CD4-positive, CD25-positive, alpha-beta regulatory T cell (primary cell): ENCODE measurements at regions not wholly inside any gene's neighbourhood (a gene's known extent, or its start where the extent isn't known, plus 50 kb on each side); places are given as distances from the start of the nearest gene placed in this dataset.
"Not testable (repeated sequence)": the region's sequence is repeated elsewhere in the genome, so short reads cannot be mapped to it uniquely, and the experiment has no call there.

Source experiments
- ATAC-seq, 2 donors: fragments of 150-1000 bp; cut with Tn5 transposase; one replicate each; pipeline ENCODE4 v1.10.0; 2021; ENCODE audit warnings: low read depth in 2 of 2, moderate number of reproducible peaks in 2 of 2, moderate library complexity in 1 of 2
- DNase-seq, 3 donors: peaks; one replicate each; pipeline versions ENCODE4 v3.0.0 to v3.0.0-alpha.2; 2012 to 2022; ENCODE audit warnings: mixed read lengths in 1 of 3
- H3K27ac ChIP-seq: one replicate; pipeline ENCODE4 v1.7.0; 2013; ENCODE audit warnings: mild to moderate bottlenecking, low read length; ENCODE audit not compliant: insufficient read depth, poor library complexity, severe bottlenecking
- H3K27me3 ChIP-seq: one replicate; pipeline ENCODE4 v1.7.0; 2013; ENCODE audit warnings: low read length; ENCODE audit not compliant: control insufficient read depth, insufficient read depth
- H3K36me3 ChIP-seq: one replicate; pipeline ENCODE4 v1.7.0; 2013; ENCODE audit warnings: mild to moderate bottlenecking, low read length, moderate library complexity; ENCODE audit not compliant: control insufficient read depth, insufficient read depth
- H3K4me1 ChIP-seq: 2 replicates; pipeline ENCODE4 v1.7.0; 2013; ENCODE audit warnings: mild to moderate bottlenecking, low read length; ENCODE audit not compliant: insufficient read depth, control insufficient read depth, poor library complexity, severe bottlenecking
- H3K4me3 ChIP-seq: one replicate; pipeline ENCODE4 v1.7.0; 2013; ENCODE audit warnings: low read depth, mild to moderate bottlenecking, low read length, moderate library complexity
- H3K9me3 ChIP-seq, 2 experiments: 1 replicate in 1 of 2; 2 replicates in 1 of 2; pipeline ENCODE4 v1.7.0; 2013; ENCODE audit warnings: low read length in 2 of 2, mild to moderate bottlenecking in 1 of 2, moderate library complexity in 1 of 2; ENCODE audit not compliant: control insufficient read depth in 2 of 2
- H3K27ac Mint-ChIP-seq, 3 donors: one replicate each; pipeline ENCODE4 v1.8.0; 2020 to 2022; ENCODE audit warnings: mild to moderate bottlenecking in 3 of 3, mixed read lengths in 3 of 3, moderate library complexity in 2 of 3
- H3K27me3 Mint-ChIP-seq: one replicate; pipeline ENCODE4 v1.8.0; 2022; ENCODE audit warnings: mild to moderate bottlenecking, mixed read lengths
- H3K36me3 Mint-ChIP-seq: one replicate; pipeline ENCODE4 v1.8.0; 2020; ENCODE audit warnings: mixed read lengths
- H3K4me1 Mint-ChIP-seq, 4 donors: one replicate each; pipeline ENCODE4 v1.8.0; 2020 to 2022; ENCODE audit warnings: mixed read lengths in 4 of 4, mild to moderate bottlenecking in 1 of 4
- H3K4me3 Mint-ChIP-seq, 4 donors: one replicate each; pipeline ENCODE4 v1.8.0; 2020 to 2022; ENCODE audit warnings: mild to moderate bottlenecking in 4 of 4, mixed read lengths in 4 of 4, moderate library complexity in 3 of 4
- H3K9me3 Mint-ChIP-seq, 7 donors: one replicate each; pipeline ENCODE4 v1.8.0; 2020 to 2022; ENCODE audit warnings: mixed read lengths in 7 of 7, mild to moderate bottlenecking in 3 of 7, moderate library complexity in 2 of 7

DNA sequence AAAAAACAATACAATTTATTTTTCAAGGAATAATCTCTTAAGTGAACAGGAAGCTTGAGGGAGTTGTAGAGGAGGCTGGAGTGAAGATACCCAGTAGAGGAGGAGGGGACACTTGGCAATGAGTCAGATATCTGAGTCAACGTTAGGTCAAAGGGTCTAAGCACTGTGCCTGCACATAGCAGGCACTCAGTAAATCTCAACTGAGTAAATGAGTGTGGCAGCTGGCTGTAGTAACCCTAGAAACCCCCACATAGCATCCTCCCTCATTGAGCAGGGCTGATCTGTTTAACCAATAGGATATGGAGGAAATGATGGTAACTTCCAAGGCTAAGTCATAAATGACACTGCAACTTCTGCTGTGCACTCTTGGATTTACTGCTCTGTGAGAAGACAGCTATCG is 186.0 kb upstream of the FAM241A start:
- Histone ChIP-seq H3K4me3 (no peak overlapping the region), H3K9me3 (no peaks in the 10 kb centered on the region), H3K27ac (no peak overlapping the region), H3K4me1 (no peaks in the 10 kb centered on the region), H3K36me3 (no peaks in the 10 kb centered on the region), H3K27me3 (no peaks in the 10 kb centered on the region)
- Mint-ChIP-seq H3K27me3 (peaks cover 4% of the 10 kb centered on the region), H3K4me3 (no peak overlapping the region), H3K9me3 (peaks cover 0 to 3% (median 0%) of the 10 kb centered on the region in 7 donors), H3K36me3 (no peaks in the 10 kb centered on the region), H3K4me1 (no peaks in the 10 kb centered on the region), H3K27ac (no peak overlapping the region)
- ATAC-seq = no peak
- no peak for DNase-seq

DNA sequence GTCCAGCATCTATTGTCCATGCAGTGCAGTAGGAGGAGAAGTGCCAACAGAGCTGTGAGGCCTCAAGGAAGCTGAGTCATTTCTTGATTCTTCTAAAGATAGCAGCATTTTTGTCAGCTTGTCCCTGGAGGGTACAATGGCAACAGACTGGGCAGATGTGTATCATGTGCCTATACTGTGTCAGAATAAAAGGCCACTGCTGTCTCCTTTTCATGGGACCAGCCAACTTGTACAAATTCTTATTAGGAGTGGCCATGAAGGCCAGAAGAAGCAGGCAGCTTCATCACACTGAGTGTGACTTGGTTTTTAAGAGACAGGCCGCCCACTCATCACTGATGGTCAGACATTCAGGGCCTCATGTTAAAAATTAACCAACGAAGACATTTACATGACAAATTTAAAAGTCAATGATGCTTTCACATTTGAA is 185.0 kb upstream of the FAM241A start:
- H3K27ac Mint-ChIP-seq = no peak overlapping the region
- H3K27me3 Mint-ChIP-seq = peaks cover 4% of the 10 kb centered on the region
- H3K4me3 ChIP-seq = no peak overlapping the region
- H3K4me1 Mint-ChIP-seq = no peaks in the 10 kb centered on the region
- H3K27me3 ChIP-seq = no peaks in the 10 kb centered on the region
- DNase-seq (no peak), ATAC-seq (no peak)
- H3K4me3 Mint-ChIP-seq = no peak overlapping the region
- H3K36me3 ChIP-seq = no peaks in the 10 kb centered on the region
- H3K9me3 Mint-ChIP-seq = peaks cover 0 to 3% (median 0%) of the 10 kb centered on the region in 7 donors
- no peak overlapping the region for H3K27ac ChIP-seq
- no peaks in the 10 kb centered on the region for H3K36me3 Mint-ChIP-seq
- no peaks in the 10 kb centered on the region for H3K4me1 ChIP-seq
- no peaks in the 10 kb centered on the region for H3K9me3 ChIP-seq

DNA sequence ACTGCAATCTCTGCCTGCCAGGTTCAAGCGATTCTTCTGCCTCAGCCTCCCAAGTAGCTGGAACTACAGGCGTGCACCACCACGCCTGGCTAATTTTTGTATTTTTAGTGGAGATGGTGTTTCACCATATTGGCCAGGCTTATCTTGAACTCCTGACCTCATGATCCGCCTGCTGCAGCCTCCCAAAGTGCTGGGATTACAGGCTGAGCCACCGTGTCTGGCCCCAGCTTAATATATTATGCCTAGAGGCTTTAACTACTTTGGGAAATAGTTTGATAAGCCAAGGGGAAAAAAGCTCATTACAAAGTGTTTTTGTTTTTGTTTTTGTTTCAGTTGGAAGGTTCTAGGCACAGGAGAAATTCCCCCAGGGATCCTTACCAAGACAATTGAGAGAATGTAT is 184.2 kb upstream of the FAM241A start:
- H3K36me3 ChIP-seq, H3K27ac ChIP-seq, H3K9me3 Mint-ChIP-seq, H3K27me3 Mint-ChIP-seq, H3K4me3 Mint-ChIP-seq, H3K4me1 Mint-ChIP-seq, H3K27me3 ChIP-seq, H3K9me3 ChIP-seq, ATAC-seq, H3K4me3 ChIP-seq, H3K36me3 Mint-ChIP-seq, H3K4me1 ChIP-seq, DNase-seq, H3K27ac Mint-ChIP-seq: not testable (repeated sequence)

GRCh38 chr4:111961809-111962208 is 183.4 kb upstream of the FAM241A start:
- Mint-ChIP-seq H3K4me1 (no peaks in the 10 kb centered on the region), H3K36me3 (no peaks in the 10 kb centered on the region), H3K27me3 (peaks cover 4% of the 10 kb centered on the region), H3K27ac (no peak overlapping the region), H3K9me3 (peaks cover 0 to 3% (median 0%) of the 10 kb centered on the region in 7 donors), H3K4me3 (no peak overlapping the region)
- DNase-seq = no peak
- Histone ChIP-seq H3K27ac (no peak overlapping the region), H3K9me3 (no peaks in the 10 kb centered on the region), H3K36me3 (no peaks in the 10 kb centered on the region), H3K4me1 (no peaks in the 10 kb centered on the region), H3K27me3 (no peaks in the 10 kb centered on the region), H3K4me3 (no peak overlapping the region)
- ATAC-seq = no peak

DNA sequence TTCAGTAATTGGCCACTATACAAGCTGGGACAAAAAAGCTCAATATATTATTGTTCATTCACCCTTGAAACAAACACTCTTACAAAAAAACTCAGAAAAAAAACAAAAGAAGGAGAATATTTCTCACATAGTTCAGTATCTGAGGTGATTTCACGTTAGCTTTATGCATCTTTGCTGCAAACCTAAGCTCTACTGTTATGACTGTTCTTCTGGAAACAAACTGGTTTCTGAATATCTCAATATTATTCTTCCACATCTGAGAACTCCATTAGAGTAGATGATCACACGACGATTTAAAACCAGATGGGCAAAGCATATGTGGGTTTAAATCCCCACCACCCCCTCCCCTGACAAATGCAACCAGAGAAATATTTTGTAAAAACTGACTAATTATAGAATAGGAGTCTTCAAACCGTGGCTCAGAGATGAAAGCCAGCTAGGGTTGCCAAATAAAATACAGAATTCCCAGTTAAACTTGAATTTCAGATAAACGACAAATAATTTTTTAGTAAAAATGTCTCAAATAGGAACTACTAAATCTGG is 182.0 kb upstream of the FAM241A start:
- no peaks in the 10 kb centered on the region for H3K4me1 ChIP-seq
- no peak overlapping the region for H3K4me3 ChIP-seq
- Mint-ChIP-seq H3K9me3 (peaks cover 0 to 3% (median 0%) of the 10 kb centered on the region in 7 donors), H3K36me3 (no peaks in the 10 kb centered on the region), H3K27ac (no peak overlapping the region), H3K27me3 (peaks cover 4% of the 10 kb centered on the region), H3K4me1 (no peaks in the 10 kb centered on the region), H3K4me3 (no peak overlapping the region)
- no peaks in the 10 kb centered on the region for H3K36me3 ChIP-seq
- ATAC-seq = no peak
- no peak overlapping the region for H3K27ac ChIP-seq
- H3K27me3 ChIP-seq = no peaks in the 10 kb centered on the region
- no peaks in the 10 kb centered on the region for H3K9me3 ChIP-seq
- DNase-seq = no peak

GRCh38 chr4:111977419-111977965 is 167.8 kb upstream of the FAM241A start:
- Mint-ChIP-seq H3K27me3 (peaks cover 12% of the 10 kb centered on the region), H3K9me3 (peaks cover 0 to 11% (median 0%) of the 10 kb centered on the region in 7 donors), H3K4me3 (no peak overlapping the region), H3K36me3 (no peaks in the 10 kb centered on the region), H3K27ac (no peak overlapping the region), H3K4me1 (no peaks in the 10 kb centered on the region)
- Histone ChIP-seq H3K27ac (no peak overlapping the region), H3K4me3 (no peak overlapping the region), H3K36me3 (no peaks in the 10 kb centered on the region), H3K4me1 (no peaks in the 10 kb centered on the region), H3K27me3 (no peaks in the 10 kb centered on the region), H3K9me3 (no peaks in the 10 kb centered on the region)
- ATAC-seq = no peak
- no peak for DNase-seq

GRCh38 chr4:111979921-111980320 is 165.3 kb upstream of the FAM241A start:
- Histone ChIP-seq H3K36me3 (no peaks in the 10 kb centered on the region), H3K27me3 (no peaks in the 10 kb centered on the region), H3K4me1 (no peaks in the 10 kb centered on the region), H3K9me3 (no peaks in the 10 kb centered on the region), H3K4me3 (no peak overlapping the region), H3K27ac (no peak overlapping the region)
- Mint-ChIP-seq H3K36me3 (no peaks in the 10 kb centered on the region), H3K27ac (no peak overlapping the region), H3K9me3 (peaks cover 0 to 9% (median 0%) of the 10 kb centered on the region in 7 donors), H3K4me3 (no peak overlapping the region), H3K27me3 (peaks cover 12% of the 10 kb centered on the region), H3K4me1 (no peaks in the 10 kb centered on the region)
- no peak for ATAC-seq
- no peak for DNase-seq

GRCh38 chr4:111982089-111982488 is 163.2 kb upstream of the FAM241A start:
- H3K27ac Mint-ChIP-seq = no peak overlapping the region
- H3K36me3 ChIP-seq = no peaks in the 10 kb centered on the region
- no peak for ATAC-seq

More at GRCh38 chr4:111982089-111982488, 163.2 kb upstream of the FAM241A start:
- H3K4me3 ChIP-seq = no peak overlapping the region
- peaks cover 0 to 5% (median 0%) of the 10 kb centered on the region in 7 donors for H3K9me3 Mint-ChIP-seq
- H3K4me1 Mint-ChIP-seq = no peaks in the 10 kb centered on the region
- H3K27ac ChIP-seq = no peak overlapping the region
- no peak overlapping the region for H3K4me3 Mint-ChIP-seq
- H3K27me3 ChIP-seq = no peaks in the 10 kb centered on the region
- DNase-seq = no peak
- H3K27me3 Mint-ChIP-seq = peaks cover 12% of the 10 kb centered on the region
- H3K4me1 ChIP-seq = no peaks in the 10 kb centered on the region
- no peaks in the 10 kb centered on the region for H3K9me3 ChIP-seq
- H3K36me3 Mint-ChIP-seq = no peaks in the 10 kb centered on the region
